ENCODE measurements at regions not wholly inside any gene's neighbourhood (a gene's known extent, or its start where the extent isn't known, plus 50 kb on each side); places are given as distances from the start of the nearest gene placed in this dataset.

DNA sequence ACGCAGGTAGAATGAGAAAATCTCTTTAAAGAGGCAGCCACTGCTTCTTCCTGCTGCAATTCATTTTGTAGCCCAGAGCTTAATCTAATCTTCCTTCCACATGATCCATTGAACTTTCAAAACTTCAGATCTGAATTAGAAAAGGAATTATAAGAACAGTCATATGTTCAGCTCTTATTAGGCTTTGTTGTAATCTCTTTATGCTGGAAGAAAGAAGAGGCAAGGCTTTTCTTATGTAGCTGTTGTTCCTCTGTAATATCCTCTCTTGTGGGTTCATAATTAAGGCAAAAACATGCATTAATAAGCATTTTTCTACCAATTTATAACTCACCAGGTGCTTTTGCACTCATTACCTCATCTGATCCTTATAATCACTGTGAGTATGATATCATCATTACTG, 634.9 kb upstream of the CFAP20DC start:
- Histone ChIP-seq H3K9ac (ENCODE audit: insufficient read length, low read depth) (no peak overlapping the region), H3K36me3 (ENCODE audit: insufficient read depth, insufficient read length, low read length) (no peaks in the 10 kb centered on the region), H3K9me3 (ENCODE audit: insufficient read depth, low read length) (no peaks in the 10 kb centered on the region), H3K4me3 (ENCODE audit: insufficient read length, low read depth) (no peak overlapping the region), H3K4me1 (ENCODE audit: insufficient read depth, insufficient read length) (no peaks in the 10 kb centered on the region), H3K27me3 (ENCODE audit: insufficient read depth, insufficient read length) (no peaks in the 10 kb centered on the region)
- no peak for DNase-seq (ENCODE audit: low read depth, low spot score)
- TF ChIP-seq SUZ12 (IDR thresholded peaks at IDR 0.05; ENCODE audit: extremely low read depth, insufficient read depth, insufficient read length) (no peak), ZNF274 (IDR thresholded peaks at IDR 0.05; ENCODE audit: low read depth, low read length) (no peak), YY1 (IDR thresholded peaks at IDR 0.05; ENCODE audit: insufficient read depth, insufficient read length) (no peak)

DNA sequence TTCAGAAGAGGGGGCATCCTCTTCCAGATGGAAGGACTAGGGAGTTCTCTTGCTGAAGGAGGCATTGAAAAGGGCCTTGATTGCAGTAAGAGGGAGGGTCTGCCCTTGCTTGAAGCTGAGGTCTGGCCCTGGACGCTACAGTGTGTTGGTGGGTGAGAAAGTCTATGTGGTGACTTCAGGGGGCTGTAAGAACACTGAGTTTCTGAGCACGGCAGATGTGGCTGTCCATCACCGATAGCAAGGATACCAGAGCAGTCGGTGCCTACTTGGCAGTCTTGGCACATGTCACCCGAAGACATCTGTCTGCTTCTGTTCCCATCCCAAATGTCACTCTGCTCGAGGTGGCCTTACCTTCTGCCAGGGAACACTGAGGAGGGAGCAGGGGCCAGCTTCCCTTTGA, 631.1 kb upstream of the CFAP20DC start:
- Histone ChIP-seq H3K4me3 (ENCODE audit: insufficient read length, low read depth) (no peak overlapping the region), H3K36me3 (ENCODE audit: insufficient read depth, insufficient read length, low read length) (no peaks in the 10 kb centered on the region), H3K4me1 (ENCODE audit: insufficient read depth, insufficient read length) (no peaks in the 10 kb centered on the region), H3K27me3 (ENCODE audit: insufficient read depth, insufficient read length) (no peaks in the 10 kb centered on the region), H3K9me3 (ENCODE audit: insufficient read depth, low read length) (no peaks in the 10 kb centered on the region), H3K9ac (ENCODE audit: insufficient read length, low read depth) (no peak overlapping the region)
- DNase-seq (ENCODE audit: low read depth, low spot score), result no peak
- no peak for TF ChIP-seq ZNF274 (IDR thresholded peaks at IDR 0.05; ENCODE audit: low read depth, low read length)
- no peak for TF ChIP-seq YY1 (IDR thresholded peaks at IDR 0.05; ENCODE audit: insufficient read depth, insufficient read length)
- no peak for TF ChIP-seq SUZ12 (IDR thresholded peaks at IDR 0.05; ENCODE audit: extremely low read depth, insufficient read depth, insufficient read length)

DNA sequence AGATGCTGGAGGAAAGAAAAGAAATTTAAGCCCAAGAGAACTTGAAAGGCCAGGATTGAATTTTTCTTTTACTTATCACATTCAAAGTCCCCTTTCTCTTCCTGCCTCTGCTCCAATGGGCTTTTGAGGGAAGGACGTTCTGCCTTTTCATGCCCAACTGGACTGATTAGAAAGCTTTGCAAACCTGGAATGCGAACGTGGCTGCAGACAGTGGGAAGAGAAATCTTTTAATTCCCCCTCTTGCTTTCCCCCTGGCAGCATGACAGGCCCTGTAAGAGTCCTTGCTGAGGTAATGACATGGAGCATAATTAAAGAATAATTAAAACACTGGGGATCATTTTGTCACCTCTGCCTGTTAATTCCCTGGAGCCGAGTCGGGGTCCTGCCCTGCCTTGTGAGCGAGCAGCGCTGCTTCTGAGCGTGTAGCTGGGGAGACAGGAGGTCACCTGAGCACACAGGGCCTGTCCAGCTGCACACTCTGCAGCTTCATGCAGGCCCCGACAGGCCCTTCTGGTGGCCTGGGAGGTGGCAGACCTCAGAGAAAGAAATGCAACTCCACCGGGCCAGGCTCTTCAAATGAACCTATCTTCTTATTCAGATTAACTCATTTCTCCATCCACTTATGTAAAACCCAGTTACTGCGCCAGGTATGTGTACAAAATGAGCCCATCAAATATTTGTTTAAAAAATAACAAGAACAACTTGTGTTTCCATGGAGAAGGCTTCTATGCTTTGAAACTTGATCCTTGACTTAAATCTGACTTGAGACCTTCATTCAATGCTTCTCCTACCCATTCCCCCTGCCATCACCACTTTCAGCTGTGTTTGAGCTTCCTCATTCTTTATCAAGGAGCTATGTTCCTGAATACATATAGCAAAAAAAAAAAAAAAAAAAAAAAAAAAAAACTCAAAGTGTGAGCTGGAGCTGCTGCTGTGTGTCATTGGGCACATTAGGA, 628.2 kb upstream of the CFAP20DC start:
- Histone ChIP-seq H3K9ac (ENCODE audit: insufficient read length, low read depth) (no peak overlapping the region), H3K4me1 (ENCODE audit: insufficient read depth, insufficient read length) (no peaks in the 10 kb centered on the region), H3K27me3 (ENCODE audit: insufficient read depth, insufficient read length) (no peaks in the 10 kb centered on the region), H3K9me3 (ENCODE audit: insufficient read depth, low read length) (no peaks in the 10 kb centered on the region), H3K36me3 (ENCODE audit: insufficient read depth, insufficient read length, low read length) (no peaks in the 10 kb centered on the region), H3K4me3 (ENCODE audit: insufficient read length, low read depth) (no peak overlapping the region)
- TF ChIP-seq ZNF274 (IDR thresholded peaks at IDR 0.05; ENCODE audit: low read depth, low read length), result no peak
- TF ChIP-seq YY1 (IDR thresholded peaks at IDR 0.05; ENCODE audit: insufficient read depth, insufficient read length), result no peak
- no peak for TF ChIP-seq SUZ12 (IDR thresholded peaks at IDR 0.05; ENCODE audit: extremely low read depth, insufficient read depth, insufficient read length)
- DNase-seq (ENCODE audit: low read depth, low spot score), result no peak

DNA sequence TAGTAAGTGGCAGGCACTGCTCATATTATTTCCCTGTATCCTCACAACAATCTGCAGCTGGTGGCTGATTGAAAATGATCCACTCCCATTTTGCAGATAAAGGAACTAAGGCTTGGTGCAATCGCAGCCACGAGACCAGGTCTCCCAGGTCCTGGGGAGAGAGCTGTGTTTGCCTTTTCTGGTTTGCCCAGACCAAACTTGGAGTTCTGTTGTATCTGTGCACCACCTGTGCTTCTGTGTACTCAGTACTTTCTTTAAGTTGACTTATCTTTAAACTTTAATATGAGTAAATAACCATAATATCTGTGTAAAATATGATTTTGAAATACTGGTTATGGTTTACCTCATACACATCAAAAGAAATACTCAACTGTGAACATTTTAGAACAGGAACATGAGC, 625.7 kb upstream of the CFAP20DC start:
- no peak overlapping the region for H3K4me3 ChIP-seq (ENCODE audit: insufficient read length, low read depth)

DNA sequence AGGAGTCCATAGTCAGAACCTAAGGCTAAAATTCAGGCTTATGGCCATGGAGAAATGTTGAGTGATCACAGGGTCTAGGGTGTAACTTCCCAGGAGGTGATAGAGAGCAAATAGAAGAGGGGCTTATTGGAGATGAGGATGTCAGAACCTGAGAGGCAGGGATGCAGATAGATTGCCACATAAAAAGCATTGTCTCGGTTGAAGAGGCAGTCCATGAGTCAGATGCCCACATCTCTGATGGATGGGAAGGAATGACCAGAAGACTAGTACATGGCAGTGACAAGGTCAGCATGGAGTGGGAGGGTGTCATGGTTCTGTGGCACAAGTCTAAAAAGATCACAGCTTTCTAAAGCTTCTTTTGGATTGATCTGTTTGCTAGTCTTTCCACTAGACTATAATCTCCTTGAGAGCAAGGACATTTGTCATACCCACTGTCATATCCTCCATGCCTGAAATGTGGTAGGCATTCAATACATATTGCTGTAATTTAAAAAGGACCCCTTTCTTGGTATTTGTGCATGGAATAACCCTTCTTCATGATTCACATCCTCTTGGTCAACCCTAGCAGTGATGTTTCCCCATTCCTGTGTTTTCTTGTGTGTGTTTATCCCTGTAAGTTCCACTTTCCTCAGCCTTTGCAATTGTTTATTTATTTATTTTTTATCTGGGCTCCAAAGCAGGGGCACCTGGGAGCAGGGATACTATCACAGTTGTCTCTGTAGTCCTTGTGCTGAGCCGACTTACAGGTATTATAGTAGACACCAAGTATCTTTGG, 613.4 kb upstream of the CFAP20DC start:
- no peaks in the 10 kb centered on the region for H3K4me1 ChIP-seq (ENCODE audit: insufficient read depth, insufficient read length)
- no peak for TF ChIP-seq SUZ12 (IDR thresholded peaks at IDR 0.05; ENCODE audit: extremely low read depth, insufficient read depth, insufficient read length)
- no peak for TF ChIP-seq ZNF274 (IDR thresholded peaks at IDR 0.05; ENCODE audit: low read depth, low read length)
- TF ChIP-seq YY1 (IDR thresholded peaks at IDR 0.05; ENCODE audit: insufficient read depth, insufficient read length), result no peak
- H3K9ac ChIP-seq (ENCODE audit: insufficient read length, low read depth), result no peak overlapping the region

More for the DNA sequence above, 625.7 kb upstream of the CFAP20DC start:
- Histone ChIP-seq H3K27me3 (ENCODE audit: insufficient read depth, insufficient read length) (no peaks in the 10 kb centered on the region), H3K9ac (ENCODE audit: insufficient read length, low read depth) (no peak overlapping the region), H3K4me1 (ENCODE audit: insufficient read depth, insufficient read length) (no peaks in the 10 kb centered on the region), H3K9me3 (ENCODE audit: insufficient read depth, low read length) (no peaks in the 10 kb centered on the region), H3K36me3 (ENCODE audit: insufficient read depth, insufficient read length, low read length) (no peaks in the 10 kb centered on the region)
- no peak for TF ChIP-seq YY1 (IDR thresholded peaks at IDR 0.05; ENCODE audit: insufficient read depth, insufficient read length)
- TF ChIP-seq SUZ12 (IDR thresholded peaks at IDR 0.05; ENCODE audit: extremely low read depth, insufficient read depth, insufficient read length), result no peak
- TF ChIP-seq ZNF274 (IDR thresholded peaks at IDR 0.05; ENCODE audit: low read depth, low read length), result no peak
- no peak for DNase-seq (ENCODE audit: low read depth, low spot score)

DNA sequence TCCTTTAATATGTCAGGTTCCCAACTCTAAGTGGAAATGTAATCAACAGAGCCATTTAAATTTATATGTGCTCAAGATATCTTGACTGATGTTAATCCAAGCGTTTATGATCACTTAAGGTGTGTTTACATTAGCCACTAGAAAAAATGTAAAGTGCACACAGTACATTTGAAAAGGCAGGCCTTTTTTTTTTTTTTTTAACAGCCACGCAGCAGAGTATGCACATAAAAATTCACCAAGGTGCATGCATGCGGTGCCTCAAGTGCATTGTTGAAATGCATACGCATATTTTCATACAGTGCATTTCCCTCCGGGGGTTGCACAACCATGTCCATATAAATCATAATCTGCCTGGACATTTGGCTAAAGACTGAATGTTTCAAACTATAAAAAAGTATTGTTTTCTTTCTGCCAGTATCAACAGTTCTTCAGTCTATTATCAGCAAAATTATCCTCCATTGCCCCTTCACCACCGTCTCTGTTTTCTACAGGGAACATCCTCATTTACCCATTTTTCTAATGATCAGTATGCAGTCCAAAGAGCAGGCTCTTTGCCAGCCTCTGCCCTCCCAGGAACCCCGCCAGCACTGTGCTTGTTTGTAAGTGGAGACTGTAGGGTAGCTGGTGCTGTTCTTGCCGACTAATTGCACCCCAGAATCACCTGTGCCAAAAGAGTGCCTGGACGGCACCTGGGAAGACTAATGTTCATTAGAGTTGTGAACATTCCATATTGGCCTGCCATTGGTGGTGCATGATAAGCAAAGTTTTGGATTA, 611.2 kb upstream of the CFAP20DC start:
- no peaks in the 10 kb centered on the region for H3K27me3 ChIP-seq (ENCODE audit: insufficient read depth, insufficient read length)
- H3K9ac ChIP-seq (ENCODE audit: insufficient read length, low read depth), result no peak overlapping the region
- no peaks in the 10 kb centered on the region for H3K36me3 ChIP-seq (ENCODE audit: insufficient read depth, insufficient read length, low read length)
- DNase-seq (ENCODE audit: low read depth, low spot score), result no peak
- no peaks in the 10 kb centered on the region for H3K9me3 ChIP-seq (ENCODE audit: insufficient read depth, low read length)
- H3K4me3 ChIP-seq (ENCODE audit: insufficient read length, low read depth), result no peak overlapping the region
- no peak for TF ChIP-seq YY1 (IDR thresholded peaks at IDR 0.05; ENCODE audit: insufficient read depth, insufficient read length)
- no peak for TF ChIP-seq SUZ12 (IDR thresholded peaks at IDR 0.05; ENCODE audit: extremely low read depth, insufficient read depth, insufficient read length)
- TF ChIP-seq ZNF274 (IDR thresholded peaks at IDR 0.05; ENCODE audit: low read depth, low read length), result no peak
- H3K4me1 ChIP-seq (ENCODE audit: insufficient read depth, insufficient read length), result no peaks in the 10 kb centered on the region

More for the DNA sequence above, 613.4 kb upstream of the CFAP20DC start:
- Histone ChIP-seq H3K9me3 (ENCODE audit: insufficient read depth, low read length) (no peaks in the 10 kb centered on the region), H3K36me3 (ENCODE audit: insufficient read depth, insufficient read length, low read length) (no peaks in the 10 kb centered on the region), H3K27me3 (ENCODE audit: insufficient read depth, insufficient read length) (no peaks in the 10 kb centered on the region), H3K4me3 (ENCODE audit: insufficient read length, low read depth) (no peak overlapping the region)
- no peak for DNase-seq (ENCODE audit: low read depth, low spot score)
